Endothelial cell of umbilical vein (primary cell): ENCODE measurements at regions not wholly inside any gene's neighbourhood (a gene's known extent, or its start where the extent isn't known, plus 50 kb on each side); places are given as distances from the start of the nearest gene placed in this dataset.

Source experiments
- POLR2AphosphoS5 ChIP-seq: IDR thresholded peaks from 2 replicates; pipeline ENCODE4 v1.6.1; 2012; ENCODE audit warnings: low read depth, mild to moderate bottlenecking, control low read depth, low read length, moderate library complexity; ENCODE audit not compliant: insufficient read depth
- TF ChIP-seq, protein P1 (sequence below), 2 donors: IDR thresholded peaks; 1 replicate in 1 of 2; 2 replicates in 1 of 2; pipeline ENCODE4 v1.5.1; 2011; ENCODE audit warnings: low read length in 2 of 2, mild to moderate bottlenecking in 2 of 2, moderate library complexity in 2 of 2, control low read depth in 1 of 2, inconsistent platforms in 1 of 2, low read depth in 1 of 2; ENCODE audit not compliant: insufficient read depth in 1 of 2; ENCODE audit errors: extremely low read depth in 1 of 2

DNA sequence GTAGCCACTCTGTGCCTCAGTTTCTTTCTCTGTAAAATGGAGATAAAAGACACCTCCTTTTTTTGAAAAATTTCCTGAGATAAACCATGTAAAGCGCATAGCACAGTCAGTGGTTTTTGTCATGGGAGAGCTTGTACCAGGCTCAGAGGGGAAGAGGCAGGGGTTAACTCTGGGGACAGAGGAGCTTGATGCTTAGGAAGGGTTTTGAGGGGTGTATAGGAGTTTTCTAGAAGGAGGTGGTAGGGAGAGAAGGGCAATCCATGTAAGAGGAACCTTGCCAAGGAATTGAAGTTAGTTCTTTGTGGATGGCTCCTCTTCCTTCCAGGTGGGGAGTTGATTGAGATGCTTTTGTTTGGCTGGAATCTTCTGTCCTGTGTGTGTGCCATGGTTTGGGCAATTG is 131.9 kb upstream of the GSE1 start:
- TF ChIP-seq, protein P1, sequence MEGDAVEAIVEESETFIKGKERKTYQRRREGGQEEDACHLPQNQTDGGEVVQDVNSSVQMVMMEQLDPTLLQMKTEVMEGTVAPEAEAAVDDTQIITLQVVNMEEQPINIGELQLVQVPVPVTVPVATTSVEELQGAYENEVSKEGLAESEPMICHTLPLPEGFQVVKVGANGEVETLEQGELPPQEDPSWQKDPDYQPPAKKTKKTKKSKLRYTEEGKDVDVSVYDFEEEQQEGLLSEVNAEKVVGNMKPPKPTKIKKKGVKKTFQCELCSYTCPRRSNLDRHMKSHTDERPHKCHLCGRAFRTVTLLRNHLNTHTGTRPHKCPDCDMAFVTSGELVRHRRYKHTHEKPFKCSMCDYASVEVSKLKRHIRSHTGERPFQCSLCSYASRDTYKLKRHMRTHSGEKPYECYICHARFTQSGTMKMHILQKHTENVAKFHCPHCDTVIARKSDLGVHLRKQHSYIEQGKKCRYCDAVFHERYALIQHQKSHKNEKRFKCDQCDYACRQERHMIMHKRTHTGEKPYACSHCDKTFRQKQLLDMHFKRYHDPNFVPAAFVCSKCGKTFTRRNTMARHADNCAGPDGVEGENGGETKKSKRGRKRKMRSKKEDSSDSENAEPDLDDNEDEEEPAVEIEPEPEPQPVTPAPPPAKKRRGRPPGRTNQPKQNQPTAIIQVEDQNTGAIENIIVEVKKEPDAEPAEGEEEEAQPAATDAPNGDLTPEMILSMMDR (IDR thresholded peaks at IDR 0.05; ENCODE audit: extremely low read depth in 1 of 2, insufficient read depth in 1 of 2, low read depth in 1 of 2, low read length in 2 of 2): no peak
- TF ChIP-seq POLR2AphosphoS5: no peak
